AG04450 (cell line): ENCODE measurements at regions not wholly inside any gene's neighbourhood (a gene's known extent, or its start where the extent isn't known, plus 50 kb on each side); places are given as distances from the start of the nearest gene placed in this dataset.

ENCODE experiments used
- CTCF ChIA-PET: fragments of 300-600, 350-600 bp; formaldehyde crosslinking; extraction: SDS; loops from one replicate; lab custom pipeline; 2022; ENCODE audit warnings: antibody characterized with exemption, inconsistent platforms; lab: Charles Lee
- POLR2A ChIA-PET: fragments of 350-600 bp; formaldehyde crosslinking; extraction: SDS; loops from one replicate; lab custom pipeline; 2021; ENCODE audit warnings: antibody characterized with exemption, inconsistent platforms; lab: Yijun Ruan, JAX
- DNase-seq: peaks from one replicate; pipeline ENCODE4 v3.0.0-alpha.2; 2011; ENCODE audit warnings: low read depth, low spot score
- H3K27ac ChIP-seq: one replicate; pipeline ENCODE4 v1.5.1; 2012; ENCODE audit warnings: low read depth, low read length, control low read depth
- H3K27me3 ChIP-seq: one replicate; pipeline ENCODE4 v1.6.0; 2012; ENCODE audit warnings: low read length; ENCODE audit not compliant: control insufficient read depth, insufficient read depth
- H3K4me3 ChIP-seq: 2 replicates; pipeline ENCODE4 v1.5.1; 2011; ENCODE audit warnings: mild to moderate bottlenecking, low read depth, low read length, control low read depth
- H3K9me3 ChIP-seq: 2 replicates; pipeline ENCODE4 v1.5.1; 2012; ENCODE audit warnings: low read length; ENCODE audit not compliant: control insufficient read depth, insufficient read depth
- TF ChIP-seq, protein P1 (sequence below): IDR thresholded peaks from 2 replicates; pipeline ENCODE4 v1.5.1; 2011; ENCODE audit warnings: low read depth, low read length, control low read depth, inconsistent platforms

- no peak for DNase-seq
- POLR2A ChIA-PET: no interaction called here
- CTCF ChIA-PET: no interaction called here
- Histone ChIP-seq H3K9me3 (no peaks in the 10 kb centered on the region), H3K27me3 (peaks cover 3% of the 10 kb centered on the region), H3K27ac (no peak overlapping the region), H3K4me3 (no peak overlapping the region)
- TF ChIP-seq, protein P1, sequence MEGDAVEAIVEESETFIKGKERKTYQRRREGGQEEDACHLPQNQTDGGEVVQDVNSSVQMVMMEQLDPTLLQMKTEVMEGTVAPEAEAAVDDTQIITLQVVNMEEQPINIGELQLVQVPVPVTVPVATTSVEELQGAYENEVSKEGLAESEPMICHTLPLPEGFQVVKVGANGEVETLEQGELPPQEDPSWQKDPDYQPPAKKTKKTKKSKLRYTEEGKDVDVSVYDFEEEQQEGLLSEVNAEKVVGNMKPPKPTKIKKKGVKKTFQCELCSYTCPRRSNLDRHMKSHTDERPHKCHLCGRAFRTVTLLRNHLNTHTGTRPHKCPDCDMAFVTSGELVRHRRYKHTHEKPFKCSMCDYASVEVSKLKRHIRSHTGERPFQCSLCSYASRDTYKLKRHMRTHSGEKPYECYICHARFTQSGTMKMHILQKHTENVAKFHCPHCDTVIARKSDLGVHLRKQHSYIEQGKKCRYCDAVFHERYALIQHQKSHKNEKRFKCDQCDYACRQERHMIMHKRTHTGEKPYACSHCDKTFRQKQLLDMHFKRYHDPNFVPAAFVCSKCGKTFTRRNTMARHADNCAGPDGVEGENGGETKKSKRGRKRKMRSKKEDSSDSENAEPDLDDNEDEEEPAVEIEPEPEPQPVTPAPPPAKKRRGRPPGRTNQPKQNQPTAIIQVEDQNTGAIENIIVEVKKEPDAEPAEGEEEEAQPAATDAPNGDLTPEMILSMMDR: no peak
Observed at GRCh38 chr16:73725156-73725555, 571.5 kb upstream of the PSMD7 start.

- H3K4me3 ChIP-seq: no peak overlapping the region
- TF ChIP-seq, protein P1: no peak
- H3K9me3 ChIP-seq: no peaks in the 10 kb centered on the region
- H3K27ac ChIP-seq: no peak overlapping the region
- ChIA-PET POLR2A (no interaction called here), CTCF (no interaction called here)
- no peak for DNase-seq
- peaks cover 3% of the 10 kb centered on the region for H3K27me3 ChIP-seq
Observed at GRCh38 chr16:73724503-73724902, 572.1 kb upstream of the PSMD7 start.

GRCh38 chr16:73717266-73717974, 579.2 kb upstream of the PSMD7 start:
- Histone ChIP-seq H3K4me3 (no peak overlapping the region), H3K27ac (no peak overlapping the region), H3K27me3 (peaks cover 4% of the 10 kb centered on the region), H3K9me3 (no peaks in the 10 kb centered on the region)
- ChIA-PET CTCF (no interaction called here), POLR2A (no interaction called here)
- TF ChIP-seq, protein P1: no peak
- DNase-seq: no peak

DNA sequence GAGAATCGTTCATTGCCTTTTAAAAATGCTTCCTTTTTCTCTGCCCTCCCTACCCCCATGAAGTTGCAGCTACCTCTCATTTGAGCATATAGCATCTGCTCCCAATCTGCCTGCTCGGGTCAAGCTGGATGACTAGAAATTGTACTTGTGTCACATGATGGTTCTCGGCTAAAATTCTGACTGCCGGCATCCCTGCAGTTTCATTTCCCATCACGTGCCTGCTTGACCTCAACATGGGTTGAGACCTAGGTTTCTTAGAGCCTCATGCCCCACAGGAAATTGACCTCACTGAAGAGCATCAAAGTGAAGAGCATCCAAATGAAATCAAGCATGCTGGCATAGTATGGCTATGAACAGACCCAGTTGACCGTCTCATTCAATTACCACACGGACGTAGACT, 581.6 kb upstream of the PSMD7 start:
- H3K4me3 ChIP-seq: no peak overlapping the region
- peaks cover 6% of the 10 kb centered on the region for H3K27me3 ChIP-seq

More for the DNA sequence above, 581.6 kb upstream of the PSMD7 start:
- ChIA-PET POLR2A (no interaction called here), CTCF (interaction anchor here (0.6 to 2.3 kb wide), 3 partner anchors 164 to 1248 kb away, joined by 3 to 12 read pairs (median 5); no protein-coding TSS in a partner anchor)
- H3K9me3 ChIP-seq: no peaks in the 10 kb centered on the region
- no peak for DNase-seq
- TF ChIP-seq, protein P1: no peak
- no peak overlapping the region for H3K27ac ChIP-seq
